Tibial artery (tissue), 4 donors: ENCODE measurements at regions not wholly inside any gene's neighbourhood (a gene's known extent, or its start where the extent isn't known, plus 50 kb on each side); places are given as distances from the start of the nearest gene placed in this dataset.

Experiments used
- DNase-seq, 2 donors: peaks; one replicate each; pipeline ENCODE4 v3.0.0-alpha.2; 2019
- H3K27ac ChIP-seq, 2 donors: fragments of 200-600 bp; sonication (generic) in 1 of 2; 1 replicate in 1 of 2; 2 replicates in 1 of 2; pipeline ENCODE4 v1.5.1; 2018 to 2019; ENCODE audit warnings: mild to moderate bottlenecking in 1 of 2
- H3K27me3 ChIP-seq, 2 donors: fragments of 200-600 bp; sonication (generic) in 1 of 2; one replicate each; pipeline versions ENCODE4 v1.5.1 to v1.6.0; 2016 to 2019
- H3K36me3 ChIP-seq, 3 donors: fragments of 200-600 bp; sonication (generic) in 2 of 3; one replicate each; pipeline ENCODE4 v1.5.1; 2016 to 2019; ENCODE audit warnings: mild to moderate bottlenecking in 2 of 3
- H3K4me1 ChIP-seq, 4 donors: fragments of 200-600 bp; sonication (generic) in 2 of 4; 1 replicate in 3 of 4; 2 replicates in 1 of 4; pipeline ENCODE4 v1.5.1; 2016 to 2019
- H3K4me3 ChIP-seq, 2 donors: fragments of 200-600 bp; sonication (generic) in 1 of 2; 1 replicate in 1 of 2; 2 replicates in 1 of 2; pipeline ENCODE4 v1.5.1; 2018 to 2019; ENCODE audit warnings: mild to moderate bottlenecking in 2 of 2
- H3K9me3 ChIP-seq, 3 donors: fragments of 200-600 bp; sonication (generic) in 1 of 3; one replicate each; pipeline ENCODE4 v1.5.1; 2016 to 2019
- intact Hi-C: fragments of 100-400 bp; cut with DNase I; formaldehyde crosslinking; loops from one replicate; pipeline ENCODE4 v1.15.0; 2023; ENCODE audit warnings: low total_unique reads
- TF ChIP-seq, protein P1 (sequence below), 2 experiments: fragments of 200-600 bp in 1 of 2; fragments of 450-650 bp in 1 of 2; IDR thresholded peaks; one replicate each; pipeline ENCODE4 v1.5.1; 2017 to 2019; ENCODE audit warnings: antibody characterized with exemption in 2 of 2, mild to moderate bottlenecking in 1 of 2, moderate library complexity in 1 of 2

- TF ChIP-seq, protein P1, sequence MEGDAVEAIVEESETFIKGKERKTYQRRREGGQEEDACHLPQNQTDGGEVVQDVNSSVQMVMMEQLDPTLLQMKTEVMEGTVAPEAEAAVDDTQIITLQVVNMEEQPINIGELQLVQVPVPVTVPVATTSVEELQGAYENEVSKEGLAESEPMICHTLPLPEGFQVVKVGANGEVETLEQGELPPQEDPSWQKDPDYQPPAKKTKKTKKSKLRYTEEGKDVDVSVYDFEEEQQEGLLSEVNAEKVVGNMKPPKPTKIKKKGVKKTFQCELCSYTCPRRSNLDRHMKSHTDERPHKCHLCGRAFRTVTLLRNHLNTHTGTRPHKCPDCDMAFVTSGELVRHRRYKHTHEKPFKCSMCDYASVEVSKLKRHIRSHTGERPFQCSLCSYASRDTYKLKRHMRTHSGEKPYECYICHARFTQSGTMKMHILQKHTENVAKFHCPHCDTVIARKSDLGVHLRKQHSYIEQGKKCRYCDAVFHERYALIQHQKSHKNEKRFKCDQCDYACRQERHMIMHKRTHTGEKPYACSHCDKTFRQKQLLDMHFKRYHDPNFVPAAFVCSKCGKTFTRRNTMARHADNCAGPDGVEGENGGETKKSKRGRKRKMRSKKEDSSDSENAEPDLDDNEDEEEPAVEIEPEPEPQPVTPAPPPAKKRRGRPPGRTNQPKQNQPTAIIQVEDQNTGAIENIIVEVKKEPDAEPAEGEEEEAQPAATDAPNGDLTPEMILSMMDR (IDR thresholded peaks at IDR 0.05): no peak
- no peaks in the 10 kb centered on the region for H3K9me3 ChIP-seq
- H3K27ac ChIP-seq: no peak overlapping the region
- H3K36me3 ChIP-seq: no peaks in the 10 kb centered on the region
- H3K27me3 ChIP-seq: no peaks in the 10 kb centered on the region
- no peak overlapping the region for H3K4me3 ChIP-seq
- DNase-seq: no peak
- H3K4me1 ChIP-seq: no peaks in the 10 kb centered on the region
- intact Hi-C loops: no loop called here
Measured at GRCh38 chr14:81797315-81797714, 263.7 kb upstream of the SEL1L start.

DNA sequence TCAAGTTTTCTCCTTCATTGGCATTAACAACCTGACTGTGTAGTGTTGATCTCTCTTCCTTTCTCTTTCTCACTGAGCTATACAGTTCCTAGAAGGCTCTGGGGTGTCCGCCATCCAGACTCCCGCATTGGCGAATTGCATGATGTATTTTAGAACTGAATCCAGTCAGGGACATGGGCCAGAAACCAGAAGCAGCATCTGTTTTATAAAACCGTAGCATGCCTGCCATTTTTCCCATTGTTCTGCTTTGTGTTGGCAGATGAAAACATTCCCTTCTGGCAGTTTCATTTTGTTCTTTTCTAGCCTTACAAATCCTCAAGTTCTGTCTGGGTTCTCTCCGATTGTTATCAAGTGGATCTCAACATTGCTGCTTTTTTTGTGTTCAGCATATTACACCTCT, 268.3 kb upstream of the SEL1L start:
- H3K27ac ChIP-seq: no peak overlapping the region

GRCh38 chr14:81802341-81802740, 268.7 kb upstream of the SEL1L start:
- Histone ChIP-seq H3K36me3 (no peaks in the 10 kb centered on the region), H3K4me3 (no peak overlapping the region), H3K27me3 (no peaks in the 10 kb centered on the region), H3K4me1 (no peaks in the 10 kb centered on the region), H3K9me3 (no peaks in the 10 kb centered on the region), H3K27ac (no peak overlapping the region)
- TF ChIP-seq, protein P1 (IDR thresholded peaks at IDR 0.05): no peak
- DNase-seq: no peak
- intact Hi-C loops: no loop called here

More for the DNA sequence above, 268.3 kb upstream of the SEL1L start:
- intact Hi-C loops: no loop called here
- no peaks in the 10 kb centered on the region for H3K27me3 ChIP-seq
- TF ChIP-seq, protein P1 (IDR thresholded peaks at IDR 0.05): no peak
- no peaks in the 10 kb centered on the region for H3K9me3 ChIP-seq
- H3K36me3 ChIP-seq: no peaks in the 10 kb centered on the region
- DNase-seq: no peak
- no peaks in the 10 kb centered on the region for H3K4me1 ChIP-seq
- no peak overlapping the region for H3K4me3 ChIP-seq

DNA sequence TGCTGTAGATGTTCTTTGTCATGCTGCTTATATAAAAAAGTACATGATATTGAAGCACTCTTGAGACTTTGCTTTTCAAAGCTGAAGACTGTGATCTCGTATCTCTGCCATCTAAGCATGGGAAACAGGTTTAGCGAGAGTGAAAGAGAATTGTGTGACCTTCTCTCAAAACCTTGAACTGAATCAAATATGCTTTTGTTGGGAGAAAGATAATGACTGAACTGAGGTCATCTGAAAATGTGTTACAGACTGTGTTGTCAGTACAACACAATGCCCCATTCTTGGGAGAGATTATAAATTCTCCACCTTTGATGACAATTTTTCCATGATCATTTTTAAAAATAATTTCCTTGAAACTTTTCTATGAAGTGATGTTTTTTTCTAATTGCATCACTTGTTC, 272.1 kb upstream of the SEL1L start:
- H3K4me1 ChIP-seq: no peaks in the 10 kb centered on the region
- H3K27ac ChIP-seq: no peak overlapping the region
- H3K4me3 ChIP-seq: no peak overlapping the region
- H3K36me3 ChIP-seq: no peaks in the 10 kb centered on the region
- no peak for DNase-seq
- intact Hi-C loops: no loop called here
- H3K27me3 ChIP-seq: no peaks in the 10 kb centered on the region
- H3K9me3 ChIP-seq: no peaks in the 10 kb centered on the region
- TF ChIP-seq, protein P1 (IDR thresholded peaks at IDR 0.05): no peak

DNA sequence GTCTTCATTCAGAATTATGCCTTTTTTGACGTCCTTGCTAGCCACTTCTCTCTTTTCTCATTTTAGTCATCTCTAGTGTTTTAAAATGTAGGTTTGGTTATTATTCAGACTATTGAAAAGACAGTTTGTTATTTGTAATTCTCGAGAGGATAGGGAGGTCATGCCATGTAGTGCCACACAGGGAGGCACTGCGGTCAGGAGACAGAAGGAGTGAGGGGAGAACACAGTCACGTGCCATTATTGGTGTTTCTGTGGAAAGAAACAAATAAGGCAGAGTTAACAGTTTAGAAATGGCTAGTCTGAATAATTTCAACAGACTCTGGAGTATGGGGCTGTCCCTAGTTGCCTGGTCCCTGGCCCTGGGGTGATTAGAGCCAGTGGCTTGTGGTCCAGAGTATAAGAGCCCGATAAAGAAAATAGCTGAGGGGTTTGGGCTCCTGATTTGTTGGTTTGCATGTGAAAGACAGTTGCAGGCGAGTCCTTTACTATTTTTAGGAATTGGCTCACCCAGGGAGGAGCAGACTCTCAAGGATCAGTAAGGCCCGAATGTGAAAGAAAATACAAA, 278.1 kb upstream of the SEL1L start:
- Histone ChIP-seq H3K27me3 (no peaks in the 10 kb centered on the region), H3K4me1 (no peaks in the 10 kb centered on the region), H3K9me3 (no peaks in the 10 kb centered on the region), H3K4me3 (no peak overlapping the region), H3K36me3 (no peaks in the 10 kb centered on the region), H3K27ac (no peak overlapping the region)
- intact Hi-C loops: no loop called here
- no peak for DNase-seq
- TF ChIP-seq, protein P1 (IDR thresholded peaks at IDR 0.05): no peak

DNA sequence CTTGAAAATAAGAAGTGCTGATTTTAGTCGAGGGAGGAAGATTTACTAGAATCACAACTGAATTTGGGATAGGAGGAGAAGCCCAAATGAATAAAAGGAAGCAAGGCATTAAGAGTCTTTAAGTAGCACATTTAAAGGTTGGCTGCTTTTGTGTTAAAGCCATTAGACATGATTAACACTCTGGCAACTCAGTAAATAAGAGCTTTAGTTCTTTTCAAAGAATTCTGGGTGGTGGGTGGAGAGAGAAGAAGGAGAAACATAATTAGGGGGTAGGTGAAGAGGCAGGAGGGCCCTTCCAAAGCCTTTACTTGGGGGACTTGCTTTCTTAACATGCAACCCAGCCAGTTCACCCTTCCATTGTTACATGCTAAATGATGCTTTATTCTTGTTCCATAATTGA, 284.6 kb upstream of the SEL1L start:
- intact Hi-C loops: no loop called here
- DNase-seq: no peak
- H3K4me1 ChIP-seq: no peaks in the 10 kb centered on the region
- H3K4me3 ChIP-seq: no peak overlapping the region
- TF ChIP-seq, protein P1 (IDR thresholded peaks at IDR 0.05): no peak
- no peak overlapping the region for H3K27ac ChIP-seq
- H3K9me3 ChIP-seq: no peaks in the 10 kb centered on the region
- no peaks in the 10 kb centered on the region for H3K27me3 ChIP-seq
- H3K36me3 ChIP-seq: no peaks in the 10 kb centered on the region
